Astrocyte of the cerebellum (primary cell): ENCODE measurements at regions not wholly inside any gene's neighbourhood (a gene's known extent, or its start where the extent isn't known, plus 50 kb on each side); places are given as distances from the start of the nearest gene placed in this dataset.
"Not testable (repeated sequence)": the region's sequence is repeated elsewhere in the genome, so short reads cannot be mapped to it uniquely, and the experiment has no call there.

ENCODE experiments used
- DNase-seq: peaks from one replicate; pipeline ENCODE4 v3.0.0-alpha.2; 2011; ENCODE audit warnings: low read depth
- H3K4me3 ChIP-seq: 2 replicates; pipeline ENCODE4 v1.5.1; 2011; ENCODE audit warnings: mild to moderate bottlenecking, low read depth, low read length, moderate library complexity
- in situ Hi-C: cut with HindIII; loops from 2 replicates; pipeline ENCODE4 v1.10.0; 2017; ENCODE audit warnings: low sequenced_read_pairs
- TF ChIP-seq, protein P1 (sequence below): IDR thresholded peaks from 2 replicates; pipeline ENCODE4 v1.5.1; 2012; ENCODE audit warnings: low read length, low read depth, moderate library complexity, mild to moderate bottlenecking; ENCODE audit errors: missing control alignments

DNA sequence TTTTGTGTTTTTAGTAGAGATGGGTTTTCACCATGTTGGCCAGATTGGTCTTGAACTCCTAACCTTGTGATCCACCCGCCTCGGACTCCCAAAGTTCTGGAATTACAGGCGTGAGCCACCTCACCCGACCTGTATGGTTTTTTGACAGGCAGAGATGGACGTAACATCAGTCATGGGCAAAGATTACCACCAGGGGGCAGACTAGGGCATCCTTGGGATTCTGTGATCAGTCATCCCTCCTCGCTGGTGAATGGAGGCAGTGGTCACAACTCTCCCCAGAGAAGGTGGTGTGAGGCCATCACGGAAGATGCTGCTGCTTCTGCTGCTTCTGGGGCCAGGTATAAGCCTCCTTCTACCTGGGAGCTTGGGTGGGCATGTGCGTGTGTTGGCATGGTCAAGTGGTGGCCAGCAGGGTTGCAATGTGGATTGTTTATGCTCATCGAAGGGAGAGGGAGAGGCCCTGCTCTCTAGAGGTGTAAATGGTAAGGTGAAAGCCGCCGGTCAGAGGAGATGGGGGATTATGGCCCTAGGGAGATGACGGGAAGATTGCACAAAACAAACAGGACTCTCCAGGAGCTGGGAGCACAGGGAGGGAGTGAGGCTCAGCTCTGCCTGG lies 122.7 kb upstream of the PRSS1 start:
- no peak for DNase-seq
- TF ChIP-seq, protein P1, sequence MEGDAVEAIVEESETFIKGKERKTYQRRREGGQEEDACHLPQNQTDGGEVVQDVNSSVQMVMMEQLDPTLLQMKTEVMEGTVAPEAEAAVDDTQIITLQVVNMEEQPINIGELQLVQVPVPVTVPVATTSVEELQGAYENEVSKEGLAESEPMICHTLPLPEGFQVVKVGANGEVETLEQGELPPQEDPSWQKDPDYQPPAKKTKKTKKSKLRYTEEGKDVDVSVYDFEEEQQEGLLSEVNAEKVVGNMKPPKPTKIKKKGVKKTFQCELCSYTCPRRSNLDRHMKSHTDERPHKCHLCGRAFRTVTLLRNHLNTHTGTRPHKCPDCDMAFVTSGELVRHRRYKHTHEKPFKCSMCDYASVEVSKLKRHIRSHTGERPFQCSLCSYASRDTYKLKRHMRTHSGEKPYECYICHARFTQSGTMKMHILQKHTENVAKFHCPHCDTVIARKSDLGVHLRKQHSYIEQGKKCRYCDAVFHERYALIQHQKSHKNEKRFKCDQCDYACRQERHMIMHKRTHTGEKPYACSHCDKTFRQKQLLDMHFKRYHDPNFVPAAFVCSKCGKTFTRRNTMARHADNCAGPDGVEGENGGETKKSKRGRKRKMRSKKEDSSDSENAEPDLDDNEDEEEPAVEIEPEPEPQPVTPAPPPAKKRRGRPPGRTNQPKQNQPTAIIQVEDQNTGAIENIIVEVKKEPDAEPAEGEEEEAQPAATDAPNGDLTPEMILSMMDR = peak; percentile 44
- in situ Hi-C loops = no loop called here

DNA sequence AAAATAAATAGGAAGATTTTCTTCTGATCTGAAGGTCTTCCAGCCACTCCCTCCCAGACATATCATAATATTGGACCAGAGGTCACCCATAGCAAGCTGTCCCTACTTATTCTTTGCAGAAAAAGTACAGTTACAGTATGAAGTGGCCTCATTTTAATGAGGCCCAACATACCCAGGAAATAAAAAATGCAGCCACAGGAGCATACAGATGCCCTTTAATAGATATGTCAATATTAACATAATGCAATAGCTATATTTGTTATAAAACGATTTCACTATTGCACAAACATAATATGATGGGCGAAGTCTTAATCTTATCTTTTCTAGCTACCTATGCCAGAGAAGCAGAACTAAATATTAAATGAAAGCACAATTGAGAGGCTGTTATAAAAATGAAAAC lies 124.1 kb upstream of the PRSS1 start:
- H3K4me3 ChIP-seq, DNase-seq, in situ Hi-C loops: not testable (repeated sequence)

More for the DNA sequence above, 122.7 kb upstream of the PRSS1 start:
- no peak overlapping the region for H3K4me3 ChIP-seq

DNA sequence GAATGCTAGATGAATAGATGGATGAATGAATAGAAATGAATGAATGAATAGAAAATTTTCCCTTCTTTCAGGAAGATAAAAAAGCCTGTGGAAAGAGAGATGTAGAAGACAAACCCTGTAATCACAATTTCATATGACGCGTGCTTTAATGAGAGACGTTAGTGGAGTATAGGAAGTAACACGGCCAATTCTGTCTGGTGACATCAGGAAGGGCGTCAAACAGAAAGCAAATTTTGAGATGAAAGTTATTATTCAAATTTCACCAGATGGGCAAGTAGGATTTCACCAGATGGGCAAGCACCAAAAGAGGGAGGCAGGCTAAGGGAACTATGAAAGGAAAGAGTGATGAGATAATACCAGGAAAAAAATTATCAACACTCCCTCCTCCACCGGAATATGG lies 128.9 kb upstream of the PRSS1 start:
- TF ChIP-seq, protein P1 = no peak
- no peak for DNase-seq
- no peak overlapping the region for H3K4me3 ChIP-seq
- in situ Hi-C loops = no loop called here

DNA sequence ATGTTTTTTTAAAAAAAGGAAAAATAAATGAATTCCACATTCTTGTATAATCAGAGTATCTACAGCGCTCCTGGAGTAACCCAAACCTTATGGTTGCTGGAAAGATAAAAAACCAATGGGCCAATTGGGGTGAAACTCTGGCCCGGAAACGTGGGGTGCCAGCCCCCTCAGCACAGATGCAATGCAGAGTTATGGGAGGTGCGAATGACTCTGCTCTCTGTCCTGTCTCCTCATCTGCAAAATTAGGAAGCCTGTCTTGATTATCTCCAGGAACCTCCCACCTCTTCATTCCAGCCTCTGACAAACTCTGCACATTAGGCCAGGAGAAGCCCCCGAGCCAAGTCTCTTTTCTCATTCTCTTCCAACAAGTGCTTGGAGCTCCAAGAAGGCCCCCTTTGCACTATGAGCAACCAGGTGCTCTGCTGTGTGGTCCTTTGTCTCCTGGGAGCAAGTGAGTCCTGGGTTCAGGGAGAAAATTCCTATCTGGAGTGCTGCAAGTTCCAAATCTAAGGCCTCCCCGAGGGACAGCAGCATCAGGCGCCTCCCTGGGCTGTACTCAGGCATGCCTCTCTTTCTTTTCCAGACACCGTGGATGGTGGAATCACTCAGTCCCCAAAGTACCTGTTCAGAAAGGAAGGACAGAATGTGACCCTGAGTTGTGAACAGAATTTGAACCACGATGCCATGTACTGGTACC lies 130.5 kb upstream of the PRSS1 start:
- TF ChIP-seq, protein P1 = no peak
- in situ Hi-C loops = no loop called here
- no peak for DNase-seq
- no peak overlapping the region for H3K4me3 ChIP-seq

DNA sequence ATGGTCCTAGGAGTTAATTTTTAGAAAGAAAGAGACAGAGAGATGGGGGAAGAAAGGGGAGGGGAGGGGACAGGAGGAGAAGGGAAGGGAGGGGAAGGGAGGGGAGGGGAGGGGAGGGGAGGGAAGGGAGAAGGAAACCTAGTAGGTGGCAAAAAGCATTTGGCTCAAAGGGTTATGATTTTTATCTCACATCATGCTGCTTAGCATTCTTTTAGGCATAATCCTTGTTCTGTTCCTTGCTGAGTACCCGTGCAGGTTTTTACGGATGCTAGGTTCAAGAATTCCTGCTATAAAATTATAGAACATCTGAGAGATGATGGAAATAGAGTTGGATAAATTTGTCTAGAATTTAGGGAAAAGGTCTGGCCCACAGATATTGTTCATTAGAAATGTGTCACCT lies 132.4 kb upstream of the PRSS1 start:
- H3K4me3 ChIP-seq = no peak overlapping the region
- in situ Hi-C loops = no loop called here

DNA sequence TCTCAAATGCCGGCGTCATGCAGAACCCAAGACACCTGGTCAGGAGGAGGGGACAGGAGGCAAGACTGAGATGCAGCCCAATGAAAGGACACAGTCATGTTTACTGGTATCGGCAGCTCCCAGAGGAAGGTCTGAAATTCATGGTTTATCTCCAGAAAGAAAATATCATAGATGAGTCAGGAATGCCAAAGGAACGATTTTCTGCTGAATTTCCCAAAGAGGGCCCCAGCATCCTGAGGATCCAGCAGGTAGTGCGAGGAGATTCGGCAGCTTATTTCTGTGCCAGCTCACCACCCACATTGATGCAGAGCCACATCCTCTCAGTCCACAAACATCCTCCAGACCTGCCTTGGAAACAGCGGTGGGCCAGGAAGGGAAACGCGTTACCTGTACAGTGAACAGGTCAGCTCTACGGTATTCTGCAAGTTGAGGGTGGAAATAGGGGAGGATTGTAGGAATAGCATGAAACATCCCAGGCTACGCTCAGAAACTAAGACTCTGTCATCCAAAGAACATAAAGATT lies 133.1 kb upstream of the PRSS1 start:
- in situ Hi-C loops = no loop called here
- TF ChIP-seq, protein P1 = no peak
- no peak overlapping the region for H3K4me3 ChIP-seq
- no peak for DNase-seq

More for the DNA sequence above, 132.4 kb upstream of the PRSS1 start:
- TF ChIP-seq, protein P1 = no peak
- no peak for DNase-seq

DNA sequence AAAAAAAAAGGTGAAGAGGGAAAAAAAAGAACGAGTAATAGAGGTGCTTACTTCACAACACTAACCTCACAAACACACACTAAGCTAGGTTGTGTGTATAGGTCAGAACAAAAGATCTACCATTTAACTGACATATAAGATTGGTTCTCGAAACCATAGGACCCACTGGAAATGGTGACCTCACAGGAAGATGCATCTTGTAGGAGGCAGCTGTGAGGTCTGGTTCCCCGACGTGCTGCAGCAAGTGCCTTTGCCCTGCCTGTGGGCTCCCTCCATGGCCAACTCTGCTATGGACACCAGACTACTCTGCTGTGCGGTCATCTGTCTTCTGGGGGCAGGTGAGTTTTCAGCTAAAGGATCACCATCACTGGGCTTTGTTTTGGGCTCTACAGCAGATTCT lies 133.8 kb upstream of the PRSS1 start:
- DNase-seq = no peak
- in situ Hi-C loops = no loop called here
- H3K4me3 ChIP-seq = no peak overlapping the region
- TF ChIP-seq, protein P1 = no peak
